SKM-1 (cell line): ENCODE measurements at regions not wholly inside any gene's neighbourhood (a gene's known extent, or its start where the extent isn't known, plus 50 kb on each side); places are given as distances from the start of the nearest gene placed in this dataset.

Experiments
- DNase-seq: peaks from one replicate; lab custom pipeline; 2025; ENCODE audit not compliant: unreplicated experiment; lab: John Stamatoyannopoulos, UW

- DNase-seq, result no peak
Observed at GRCh38 chr22:48031589-48031988, 1269.1 kb downstream of the TBC1D22A start.

GRCh38 chr22:48025096-48025495, 1262.6 kb downstream of the TBC1D22A start:
- DNase-seq, result no peak

GRCh38 chr22:48021991-48022401, 1259.5 kb downstream of the TBC1D22A start:
- no peak for DNase-seq

- DNase-seq, result no peak
Observed at GRCh38 chr22:48018346-48018745, 1255.9 kb downstream of the TBC1D22A start.

- DNase-seq, result no peak
Observed at GRCh38 chr22:48015701-48016100, 1253.3 kb downstream of the TBC1D22A start.

- no peak for DNase-seq
Observed at GRCh38 chr22:48004936-48005335, 1242.5 kb downstream of the TBC1D22A start.

- no peak for DNase-seq
Observed at GRCh38 chr22:48004038-48004437, 1241.6 kb downstream of the TBC1D22A start.

GRCh38 chr22:48001101-48001500, 1238.7 kb downstream of the TBC1D22A start:
- DNase-seq, result no peak

- DNase-seq, result no peak
Observed at GRCh38 chr22:47997612-47998011, 1235.2 kb downstream of the TBC1D22A start.

GRCh38 chr22:47997052-47997590, 1234.7 kb downstream of the TBC1D22A start:
- DNase-seq, result no peak

- DNase-seq, result no peak
Observed at GRCh38 chr22:47996446-47996857, 1234.0 kb downstream of the TBC1D22A start.

- DNase-seq, result no peak
Observed at GRCh38 chr22:47995718-47996117, 1233.3 kb downstream of the TBC1D22A start.

GRCh38 chr22:47995264-47995627, 1232.8 kb downstream of the TBC1D22A start:
- DNase-seq, result no peak

- DNase-seq, result no peak
Observed at GRCh38 chr22:47994601-47995263, 1232.3 kb downstream of the TBC1D22A start.

GRCh38 chr22:47994045-47994444, 1231.6 kb downstream of the TBC1D22A start:
- no peak for DNase-seq

GRCh38 chr22:47990481-47990880, 1228.0 kb downstream of the TBC1D22A start:
- no peak for DNase-seq

- no peak for DNase-seq
Observed at GRCh38 chr22:47987885-47988515, 1225.5 kb downstream of the TBC1D22A start.

- DNase-seq, result no peak
Observed at GRCh38 chr22:47976219-47976618, 1213.8 kb downstream of the TBC1D22A start.

- DNase-seq, result no peak
Observed at GRCh38 chr22:47967831-47968230, 1205.4 kb downstream of the TBC1D22A start.

- DNase-seq, result no peak
Observed at GRCh38 chr22:47966316-47966715, 1203.9 kb downstream of the TBC1D22A start.

- DNase-seq, result no peak
Observed at GRCh38 chr22:47965896-47966295, 1203.4 kb downstream of the TBC1D22A start.

GRCh38 chr22:47965066-47965465, 1202.6 kb downstream of the TBC1D22A start:
- no peak for DNase-seq

GRCh38 chr22:47963660-47964059, 1201.2 kb downstream of the TBC1D22A start:
- no peak for DNase-seq
